ENCODE measurements at regions not wholly inside any gene's neighbourhood (a gene's known extent, or its start where the extent isn't known, plus 50 kb on each side); places are given as distances from the start of the nearest gene placed in this dataset.
A peak's percentile ranks its signal among the peaks of the same experiment; 100 is the strongest.

DNA sequence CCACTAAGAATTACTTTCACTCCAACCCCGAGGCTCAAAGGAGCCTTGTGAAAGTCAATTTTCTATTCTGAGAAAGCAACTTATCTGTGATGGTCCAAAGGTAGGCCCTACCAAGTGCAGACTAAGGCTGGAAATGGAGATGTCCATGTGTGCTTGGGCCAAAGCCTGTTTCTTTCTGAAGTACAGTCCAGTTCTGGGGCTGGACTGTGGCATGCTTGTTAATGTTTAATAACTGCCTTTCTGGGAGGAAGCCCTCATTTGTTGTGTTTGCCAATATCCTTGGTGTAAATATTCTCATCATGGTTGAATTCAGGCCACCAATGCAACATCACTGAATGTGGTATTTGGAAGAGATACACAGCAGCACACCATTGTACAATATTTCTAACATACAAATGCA, 182.3 kb upstream of the BCL6 start:
- DNase-seq (ENCODE audit: low read depth in 1 of 2, low spot score in 1 of 2): no peak

DNA sequence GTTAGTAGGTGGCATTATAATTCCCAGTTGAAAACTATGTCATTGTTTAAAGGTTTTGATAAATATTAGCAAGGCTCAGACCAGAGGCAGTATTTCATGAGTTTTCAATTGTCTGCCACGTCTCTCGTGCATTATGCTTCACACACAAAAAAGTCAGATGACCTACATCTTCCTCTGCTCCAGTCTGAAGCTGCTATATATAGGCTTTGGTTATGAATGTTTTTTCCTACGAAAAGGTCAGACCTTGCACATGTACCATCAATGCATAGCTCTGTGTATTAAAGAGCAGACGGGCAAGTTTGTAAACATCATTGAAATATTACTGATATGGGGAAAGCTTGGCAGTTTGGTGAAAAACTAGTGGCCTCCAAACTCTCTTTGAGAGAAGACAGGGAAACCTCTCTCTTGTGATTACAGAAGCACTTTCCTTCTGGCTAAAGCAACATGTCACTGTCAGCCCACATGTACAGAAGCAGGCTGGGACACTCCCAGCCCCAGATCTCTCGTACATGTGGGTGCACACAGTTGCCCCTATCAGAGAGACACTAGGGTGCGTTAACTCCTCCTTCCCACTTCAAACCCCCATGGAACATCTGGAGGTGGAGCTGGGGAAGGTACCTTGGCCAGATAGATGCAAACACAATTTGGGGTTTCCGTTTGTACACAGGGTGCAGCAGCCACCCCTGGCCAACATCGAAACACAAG, 184.0 kb upstream of the BCL6 start:
- DNase-seq (ENCODE audit: low read depth in 1 of 2, low spot score in 1 of 2): no peak

DNA sequence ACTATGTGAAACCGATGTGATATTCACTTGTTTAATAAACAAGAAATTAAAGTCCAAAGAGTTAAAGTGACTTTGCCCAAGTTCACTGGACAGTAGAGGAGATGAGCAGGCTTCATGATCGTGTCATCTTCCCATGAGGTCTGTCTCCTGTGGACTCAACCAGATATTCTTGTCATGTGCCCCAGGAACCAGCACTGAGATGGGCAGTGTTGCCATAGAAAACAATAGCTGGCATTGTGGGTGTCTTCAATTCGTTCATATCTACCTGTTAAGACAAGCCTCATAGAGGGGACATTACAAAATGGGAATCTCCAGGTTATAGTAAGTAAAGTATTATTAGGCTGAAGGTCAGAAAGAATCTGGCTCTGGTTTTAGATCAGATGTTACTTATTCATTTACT, 184.8 kb upstream of the BCL6 start:
- DNase-seq (ENCODE audit: low read depth in 1 of 2, low spot score in 1 of 2): no peak

DNA sequence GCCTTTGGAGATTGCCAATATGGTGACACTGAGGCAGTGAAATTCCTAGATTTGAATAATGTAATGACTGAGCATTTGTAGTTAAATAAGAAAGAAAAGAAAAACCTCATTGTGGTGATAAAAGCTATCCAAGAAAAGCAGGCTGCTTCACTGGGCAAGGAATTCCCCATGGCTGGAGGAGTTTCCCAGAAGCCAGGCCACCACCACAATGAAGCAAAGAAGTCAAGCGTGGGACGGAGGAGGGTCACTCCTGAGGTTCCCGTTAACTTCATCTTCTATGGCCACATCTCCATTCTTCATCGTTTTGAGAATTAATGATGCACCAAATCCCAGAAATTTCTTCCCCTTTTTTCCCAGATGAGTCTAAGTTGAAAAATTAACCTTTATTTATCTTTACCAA, 185.8 kb upstream of the BCL6 start:
- no peak for DNase-seq (ENCODE audit: low read depth in 1 of 2, low spot score in 1 of 2)

DNA sequence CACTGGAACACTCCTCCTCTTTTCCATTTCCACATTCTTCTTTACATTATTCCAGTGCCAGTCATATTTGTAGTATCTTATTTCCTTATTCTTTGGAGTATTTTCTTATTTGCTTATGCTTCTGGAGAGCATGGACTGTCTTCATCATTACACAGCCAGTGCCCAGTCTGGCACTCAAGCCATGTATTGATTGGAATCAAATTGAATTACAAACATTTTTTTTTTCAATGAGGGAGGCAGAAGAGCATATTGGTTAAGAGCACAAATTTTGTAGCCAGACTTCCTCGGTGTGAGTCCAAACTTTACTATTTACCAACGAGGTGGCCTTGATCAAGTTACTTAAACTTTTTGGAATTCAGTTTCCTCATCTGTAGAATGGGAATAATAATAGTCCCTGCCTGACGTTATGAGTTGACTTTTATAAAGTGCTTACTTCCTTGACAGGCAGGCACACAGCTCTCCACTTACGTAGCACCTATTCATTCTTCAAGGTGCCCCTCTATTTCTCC, 186.6 kb upstream of the BCL6 start:
- no peak for DNase-seq (ENCODE audit: low read depth in 1 of 2, low spot score in 1 of 2)

DNA sequence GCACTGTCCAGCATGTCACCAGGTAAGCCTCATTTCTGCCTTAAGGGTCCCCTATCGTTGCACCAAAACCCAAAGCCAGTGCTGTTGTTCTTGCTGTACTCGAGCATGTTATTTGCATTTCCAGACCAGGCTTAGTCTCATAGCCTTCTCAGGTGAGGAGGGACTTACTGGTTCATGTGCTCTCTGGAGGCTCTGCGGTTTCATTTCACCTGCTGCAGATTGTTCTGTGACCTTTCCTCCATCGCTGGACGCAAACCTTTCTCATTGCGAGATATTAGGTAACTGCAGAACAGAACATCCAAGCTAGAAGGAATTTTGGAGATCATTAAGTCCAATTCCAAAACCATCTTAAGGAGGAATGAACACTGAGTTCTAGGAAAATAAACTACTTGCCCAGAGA, 187.3 kb upstream of the BCL6 start:
- no peak for DNase-seq (ENCODE audit: low read depth in 1 of 2, low spot score in 1 of 2)

DNA sequence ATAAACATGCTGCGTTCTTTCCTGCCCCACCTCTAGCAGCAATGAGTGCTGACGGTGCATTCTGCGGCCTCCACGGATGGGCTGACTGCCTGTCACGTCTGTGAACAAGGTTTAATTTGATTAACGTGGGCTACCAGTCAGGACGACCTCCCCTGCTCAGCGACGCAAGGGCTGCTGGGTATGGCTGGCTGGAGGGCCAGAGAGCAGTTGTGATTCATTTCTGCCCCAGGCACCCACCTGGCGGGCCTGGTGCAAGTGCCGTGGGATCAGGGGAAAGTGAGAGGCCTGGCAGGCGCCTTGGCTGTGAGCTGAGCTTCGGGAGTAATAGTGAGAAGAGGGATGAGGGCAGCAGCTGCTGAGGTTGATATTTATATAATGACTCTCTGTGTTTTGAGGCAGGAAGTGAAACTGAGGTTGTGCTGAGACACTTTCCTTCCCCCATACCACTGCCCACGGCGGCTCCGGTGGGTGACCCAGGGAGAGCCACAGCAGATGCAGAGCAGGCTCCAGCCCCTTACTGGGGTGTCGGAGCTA, 190.4 kb upstream of the BCL6 start:
- peak in 1 of 2 donors; percentile 14 for DNase-seq (ENCODE audit: low read depth in 1 of 2, low spot score in 1 of 2)

DNA sequence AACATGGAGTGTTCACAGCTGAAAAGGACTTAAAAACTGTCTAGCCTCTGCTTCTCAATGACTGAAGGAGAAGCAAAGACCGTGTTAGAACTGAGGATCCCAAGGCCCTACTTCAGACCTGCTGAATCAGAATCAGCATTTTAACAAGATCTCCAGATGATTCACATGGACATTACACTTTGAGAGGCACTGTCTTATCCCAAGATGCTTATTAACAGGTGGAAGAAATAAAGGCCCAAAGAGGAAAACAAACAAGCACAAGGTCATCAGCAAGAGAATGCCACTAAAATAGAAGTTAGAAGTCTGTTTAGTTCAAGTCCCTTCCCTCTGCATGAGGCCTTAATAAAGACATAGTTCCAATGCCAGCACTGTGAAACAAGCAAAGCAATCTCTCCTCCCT, 191.4 kb upstream of the BCL6 start:
- no peak for DNase-seq (ENCODE audit: low read depth in 1 of 2, low spot score in 1 of 2)

DNA sequence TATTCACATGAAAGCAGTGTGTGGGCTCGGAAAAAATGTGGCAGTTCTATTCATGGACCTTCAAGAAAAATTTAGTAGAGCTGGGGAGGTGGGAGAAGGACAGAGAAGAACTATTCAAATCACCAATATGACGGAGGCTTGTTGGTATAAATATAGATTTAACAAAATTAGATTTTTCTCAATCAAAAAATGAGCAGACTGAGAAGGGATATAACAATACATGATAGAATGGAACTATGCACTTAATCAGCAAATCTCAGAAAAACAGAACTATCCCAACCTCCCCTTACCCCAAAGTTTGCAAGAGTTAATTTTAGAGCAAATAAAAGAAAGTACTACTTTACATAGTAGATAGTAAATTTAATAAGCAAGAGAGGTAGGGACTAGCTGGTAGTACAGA, 194.6 kb upstream of the BCL6 start:
- no peak for DNase-seq (ENCODE audit: low read depth in 1 of 2, low spot score in 1 of 2)

DNA sequence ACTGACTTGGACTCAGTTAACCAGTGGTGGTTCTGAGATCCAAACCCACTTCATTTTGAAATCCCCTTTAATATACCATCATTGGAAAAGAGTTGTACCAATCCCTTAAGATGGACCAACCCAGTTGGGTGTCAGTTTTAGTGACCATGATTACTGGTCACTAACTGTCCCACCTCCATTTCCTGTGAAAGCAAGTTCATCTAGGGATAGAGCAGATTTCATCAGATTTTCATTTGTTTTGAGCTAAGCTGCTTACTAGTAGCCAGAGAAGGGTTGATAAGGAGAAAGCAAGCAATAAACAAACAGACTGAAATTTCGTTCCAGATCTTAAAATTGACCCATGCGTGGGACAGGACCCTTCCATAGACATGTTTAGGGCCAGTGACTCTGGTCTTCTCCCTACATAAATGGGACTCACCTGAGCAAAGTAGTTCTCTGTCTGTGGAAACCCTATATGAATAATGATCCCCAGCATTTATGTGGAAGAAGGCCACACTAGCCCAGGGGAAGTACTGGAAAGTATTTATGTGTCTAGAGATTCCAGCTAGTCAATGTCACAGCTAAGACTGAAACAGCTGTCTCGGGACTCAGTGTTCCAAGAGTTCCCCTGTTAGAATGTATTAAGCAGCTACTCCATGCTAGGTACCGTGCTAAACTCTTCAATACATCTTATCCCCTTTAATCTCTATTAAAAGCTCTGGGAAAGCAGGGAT, 196.0 kb upstream of the BCL6 start:
- no peak for DNase-seq (ENCODE audit: low read depth in 1 of 2, low spot score in 1 of 2)

DNA sequence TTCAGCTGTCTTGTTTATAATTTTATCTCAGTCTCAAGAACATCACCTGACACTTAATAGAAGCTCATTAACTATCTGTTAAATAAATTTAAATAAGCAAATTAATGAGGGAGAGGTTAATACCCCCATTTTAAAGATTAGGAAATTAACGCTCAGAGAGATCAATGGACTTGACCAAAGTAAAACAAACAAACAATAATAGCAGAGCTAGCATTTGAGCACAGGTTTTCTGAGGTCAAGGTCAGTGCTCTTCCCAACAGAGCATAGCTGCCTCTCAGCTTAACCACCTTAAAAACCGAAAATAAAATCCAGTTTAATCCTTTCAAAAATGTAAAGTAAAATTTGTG, 196.6 kb upstream of the BCL6 start:
- DNase-seq (ENCODE audit: low read depth in 1 of 2, low spot score in 1 of 2): no peak

DNA sequence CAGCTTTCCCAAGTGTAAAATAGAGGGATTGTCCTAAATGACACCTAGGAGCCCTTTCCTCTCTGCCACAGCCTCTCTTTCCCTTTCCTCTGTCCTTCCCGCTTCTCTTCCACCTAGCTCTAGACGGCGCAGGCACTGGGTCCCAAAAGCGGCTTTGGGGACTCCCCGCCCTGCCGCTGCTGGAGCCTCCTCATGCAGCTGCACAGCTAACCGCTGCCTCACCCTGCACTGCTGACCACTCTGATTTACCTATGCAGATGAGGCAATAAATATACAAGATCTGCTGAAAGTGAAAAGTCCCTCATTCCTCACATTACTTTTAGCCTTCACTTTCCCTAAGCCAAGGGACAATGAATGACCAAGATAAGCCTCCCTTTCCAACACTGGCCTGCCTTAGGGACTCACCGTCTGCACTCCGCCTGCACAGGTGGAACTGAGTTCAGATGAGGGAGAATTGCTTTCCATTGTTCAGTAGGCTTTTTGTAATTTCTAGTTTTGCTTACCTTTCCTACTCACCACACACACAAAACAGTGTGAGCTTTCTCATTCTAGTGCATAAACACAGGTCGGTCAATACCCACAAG, 197.5 kb upstream of the BCL6 start:
- no peak for DNase-seq (ENCODE audit: low read depth in 1 of 2, low spot score in 1 of 2)

DNA sequence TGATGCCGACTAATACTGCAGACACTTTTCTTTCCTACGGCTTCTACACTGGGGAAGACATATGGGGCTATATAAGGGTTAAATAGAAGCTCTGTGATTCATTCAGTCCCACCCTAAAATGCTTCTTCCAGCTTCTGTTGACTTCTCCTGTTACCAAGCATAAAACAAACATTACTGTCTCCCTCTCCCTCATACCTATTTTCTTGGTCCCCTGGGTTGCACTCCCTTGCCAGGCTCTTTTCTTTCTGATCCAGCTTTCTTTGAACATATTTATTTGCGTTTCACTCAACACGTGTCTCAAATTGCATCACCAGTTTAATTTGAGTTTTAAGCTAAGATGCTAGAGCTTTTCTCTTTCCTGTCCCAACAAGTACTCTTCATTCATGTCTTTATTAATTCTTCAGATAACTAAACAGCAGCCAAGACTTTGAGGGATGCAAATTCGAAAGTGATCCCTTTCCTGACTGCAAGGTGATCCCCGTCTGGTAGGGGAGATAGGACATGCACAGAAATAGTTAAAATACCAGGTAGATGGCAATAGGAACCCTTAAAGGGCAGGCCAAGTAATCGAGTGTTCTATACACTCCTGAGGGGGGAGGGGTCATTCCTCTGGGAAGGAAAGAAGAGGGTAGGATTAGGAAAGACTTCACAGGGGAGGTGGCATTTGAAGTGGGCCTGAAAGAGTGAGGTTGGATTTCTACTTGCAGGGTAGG, 198.6 kb upstream of the BCL6 start:
- no peak for DNase-seq (ENCODE audit: low read depth in 1 of 2, low spot score in 1 of 2)

DNA sequence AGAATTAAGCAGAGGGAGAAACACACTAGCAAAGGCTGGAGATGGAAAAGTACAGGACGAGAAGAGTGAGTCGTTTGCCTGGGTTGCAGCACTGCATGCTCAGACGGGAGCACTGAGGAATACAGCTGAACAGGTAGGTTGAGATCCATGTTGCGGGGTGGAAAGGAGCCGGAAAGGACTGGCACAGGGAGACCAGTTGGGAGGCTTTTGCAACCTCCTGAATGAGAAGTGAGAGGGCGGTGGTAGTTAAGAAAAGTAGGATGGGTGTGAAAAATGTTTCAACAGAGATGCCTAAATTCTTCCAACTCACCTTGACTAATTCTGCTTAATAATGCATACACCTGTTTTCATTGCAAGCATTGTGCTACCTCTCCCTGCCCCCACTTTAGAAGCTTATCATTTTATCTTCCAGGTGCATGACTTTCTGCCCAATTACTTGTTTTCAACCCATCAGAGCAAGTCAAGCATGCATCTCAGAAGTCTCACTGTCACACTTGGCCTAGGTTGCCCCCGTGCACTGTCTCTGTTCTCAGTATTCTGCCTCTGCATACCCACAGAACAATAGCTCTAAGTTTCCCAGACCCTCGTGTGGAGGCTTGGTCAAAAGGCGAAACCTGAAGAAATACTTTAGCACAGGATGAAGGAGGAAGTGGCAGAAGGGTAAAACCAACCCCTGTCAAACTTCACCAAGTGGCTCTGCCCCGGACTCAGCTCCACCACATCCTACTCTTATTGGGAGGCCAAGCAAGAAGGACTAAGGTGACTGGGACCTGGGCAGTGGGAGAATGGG, 199.3 kb upstream of the BCL6 start:
- DNase-seq (ENCODE audit: low read depth in 1 of 2, low spot score in 1 of 2): no peak

DNA sequence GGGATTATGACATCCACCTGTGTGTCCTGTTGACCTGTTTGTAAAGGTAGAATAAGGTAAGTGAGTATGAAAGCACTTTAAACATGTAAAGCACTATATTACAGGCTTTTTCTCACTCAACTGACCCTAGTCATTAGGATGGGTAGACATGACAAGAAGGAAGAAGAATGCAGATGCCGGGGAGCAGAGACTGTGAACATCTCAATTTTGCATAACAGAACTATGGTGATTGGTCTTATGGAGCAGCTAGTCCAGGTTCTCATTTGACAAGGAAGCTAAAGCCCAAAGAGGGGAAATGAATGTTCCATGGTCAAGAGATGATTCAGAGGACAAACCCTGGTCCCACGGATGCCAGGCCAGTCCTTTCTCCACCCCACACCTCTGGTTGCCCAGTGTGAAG, 200.1 kb upstream of the BCL6 start:
- no peak for DNase-seq (ENCODE audit: low read depth in 1 of 2, low spot score in 1 of 2)

DNA sequence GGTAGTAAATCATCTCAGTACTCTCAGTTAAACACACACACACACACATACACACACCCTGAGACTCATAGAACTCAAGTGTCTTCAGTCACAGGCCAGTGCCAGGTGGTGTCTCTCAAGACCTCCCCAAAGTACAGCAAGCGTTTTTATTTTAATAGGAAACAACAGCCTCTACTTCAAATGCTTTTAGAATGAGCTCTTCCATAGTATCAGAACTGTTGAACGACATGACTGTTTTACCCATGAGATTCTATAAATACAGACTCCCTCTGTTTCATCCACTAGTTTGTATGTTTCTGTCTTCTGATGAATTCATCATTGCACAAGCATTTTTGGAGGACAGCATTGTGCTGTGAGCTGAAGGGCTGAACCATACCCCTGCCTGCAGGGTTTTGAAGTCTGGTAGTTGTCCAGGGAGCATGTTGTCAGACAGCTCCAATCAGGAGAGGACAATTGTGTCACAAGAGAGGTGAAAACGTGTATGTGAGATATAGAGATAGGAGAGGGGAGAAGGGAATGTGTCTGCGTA, 201.0 kb upstream of the BCL6 start:
- no peak for DNase-seq (ENCODE audit: low read depth in 1 of 2, low spot score in 1 of 2)

DNA sequence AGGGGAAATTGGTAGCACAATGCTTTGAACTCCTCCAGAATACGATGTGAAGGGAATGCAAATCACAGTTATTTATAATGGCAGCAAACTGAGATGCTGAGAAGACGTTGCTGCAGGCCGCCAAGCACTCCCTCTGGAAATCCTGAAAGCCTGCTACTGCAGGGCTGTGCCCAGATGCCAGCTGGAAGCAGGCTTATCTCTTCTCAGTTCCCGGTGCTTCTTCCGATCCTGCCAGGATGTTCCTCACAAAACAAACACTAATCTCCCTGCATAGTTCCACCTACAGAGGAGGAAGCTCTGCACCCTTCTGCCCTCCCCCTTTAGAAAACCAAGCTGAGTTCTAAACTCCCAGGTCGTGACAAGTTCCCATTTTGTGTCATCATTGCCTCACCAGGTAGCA, 201.7 kb upstream of the BCL6 start:
- DNase-seq (ENCODE audit: low read depth in 1 of 2, low spot score in 1 of 2): no peak

DNA sequence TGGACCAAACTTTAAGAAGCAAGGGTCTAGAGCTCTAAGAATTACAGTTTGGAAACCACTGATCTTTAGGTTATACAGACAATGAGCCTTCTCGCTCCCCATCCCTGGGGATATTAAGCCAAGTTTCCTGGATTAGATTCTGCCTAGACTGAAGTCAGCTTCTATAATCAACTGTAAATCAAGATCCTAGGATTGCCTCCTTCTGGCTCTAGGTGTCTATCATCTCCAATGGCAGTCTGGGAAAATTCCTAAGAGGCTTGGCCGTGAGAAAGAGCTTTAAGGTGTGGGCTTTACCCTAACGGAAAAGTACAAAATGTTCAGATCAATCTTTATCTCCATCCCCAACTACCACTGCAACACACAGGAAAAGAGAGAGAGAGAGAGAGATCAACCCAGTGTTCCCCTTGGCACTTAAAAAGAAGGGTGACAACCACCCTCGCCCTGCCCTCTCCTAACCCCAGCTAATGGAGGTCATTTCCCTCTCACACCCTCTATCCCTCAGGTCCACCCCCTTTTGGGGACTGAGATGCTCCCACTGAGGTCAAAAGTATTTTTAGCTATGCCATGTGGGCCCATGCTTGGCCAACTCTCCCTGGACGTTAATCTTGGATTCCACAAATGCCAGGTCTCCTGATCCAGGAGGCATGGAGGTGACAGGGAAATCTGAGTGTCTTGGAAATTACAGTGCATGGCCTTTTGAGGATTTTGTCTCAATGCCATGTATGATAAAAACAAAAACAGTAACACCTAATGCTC, 202.8 kb upstream of the BCL6 start:
- DNase-seq (ENCODE audit: low read depth in 1 of 2, low spot score in 1 of 2): no peak

DNA sequence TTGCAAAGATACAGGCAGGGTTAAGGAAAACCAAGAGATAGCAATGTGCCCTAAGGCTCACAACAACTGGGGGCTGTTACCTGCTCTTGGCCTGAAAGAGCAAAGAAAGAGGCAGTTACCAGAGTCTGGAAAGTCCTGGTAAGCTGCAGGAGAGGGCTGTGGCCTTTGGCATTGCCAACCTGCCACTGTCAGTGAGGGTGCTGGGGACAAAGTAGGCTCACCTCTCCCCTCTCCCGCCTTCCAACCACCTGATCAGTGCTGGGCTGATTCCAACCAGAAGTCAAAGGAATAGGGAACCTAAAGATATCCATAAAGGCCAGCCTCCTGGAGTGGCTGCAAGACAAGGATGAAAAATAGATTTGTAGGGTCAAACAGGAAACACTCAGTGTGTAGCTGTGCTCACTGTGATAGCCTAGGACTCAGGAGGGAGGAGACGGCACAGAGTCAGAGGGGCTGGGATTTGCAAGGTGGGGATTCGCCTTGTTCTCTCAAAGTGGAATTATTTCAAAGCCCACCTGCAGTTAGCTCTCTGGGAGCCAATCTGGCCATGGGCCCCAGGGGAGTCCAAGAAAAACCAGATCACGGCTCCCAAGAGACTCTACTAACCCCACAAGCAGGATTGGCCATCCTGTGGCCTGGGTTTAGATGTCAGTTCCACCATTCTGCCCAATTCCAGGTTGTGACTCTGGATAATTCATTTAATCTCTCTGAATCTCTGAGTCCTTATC, 204.0 kb upstream of the BCL6 start:
- DNase-seq (ENCODE audit: low read depth in 1 of 2, low spot score in 1 of 2): no peak

Measured in activated CD4-positive, alpha-beta T cell treated with anti-CD3 and anti-CD28 coated beads, Interleukin-2, amount 50 U/mL, for 24 hours (primary cell).